ENCODE measurements at regions not wholly inside any gene's neighbourhood (a gene's known extent, or its start where the extent isn't known, plus 50 kb on each side); places are given as distances from the start of the nearest gene placed in this dataset.

DNA sequence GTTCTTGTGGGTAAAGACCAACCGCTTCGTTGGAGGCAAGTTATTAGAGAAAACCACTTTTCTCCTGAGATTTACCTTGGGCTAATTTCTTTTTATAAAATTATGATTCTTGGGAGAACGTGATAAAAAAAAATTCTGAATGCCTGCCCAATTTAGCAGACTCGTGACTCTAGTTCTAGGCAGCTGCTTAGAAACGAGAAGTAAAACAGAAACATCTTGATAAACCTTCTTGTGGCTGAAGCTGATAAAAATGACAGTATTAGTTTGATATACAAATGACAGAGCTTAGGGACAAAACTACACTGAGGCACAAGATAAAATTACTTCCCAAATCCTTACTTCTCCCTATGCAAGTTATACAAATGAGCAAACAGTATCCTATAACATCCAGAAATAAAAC, 458.9 kb upstream of the TEX13C start:
- TF ChIP-seq, protein P1, sequence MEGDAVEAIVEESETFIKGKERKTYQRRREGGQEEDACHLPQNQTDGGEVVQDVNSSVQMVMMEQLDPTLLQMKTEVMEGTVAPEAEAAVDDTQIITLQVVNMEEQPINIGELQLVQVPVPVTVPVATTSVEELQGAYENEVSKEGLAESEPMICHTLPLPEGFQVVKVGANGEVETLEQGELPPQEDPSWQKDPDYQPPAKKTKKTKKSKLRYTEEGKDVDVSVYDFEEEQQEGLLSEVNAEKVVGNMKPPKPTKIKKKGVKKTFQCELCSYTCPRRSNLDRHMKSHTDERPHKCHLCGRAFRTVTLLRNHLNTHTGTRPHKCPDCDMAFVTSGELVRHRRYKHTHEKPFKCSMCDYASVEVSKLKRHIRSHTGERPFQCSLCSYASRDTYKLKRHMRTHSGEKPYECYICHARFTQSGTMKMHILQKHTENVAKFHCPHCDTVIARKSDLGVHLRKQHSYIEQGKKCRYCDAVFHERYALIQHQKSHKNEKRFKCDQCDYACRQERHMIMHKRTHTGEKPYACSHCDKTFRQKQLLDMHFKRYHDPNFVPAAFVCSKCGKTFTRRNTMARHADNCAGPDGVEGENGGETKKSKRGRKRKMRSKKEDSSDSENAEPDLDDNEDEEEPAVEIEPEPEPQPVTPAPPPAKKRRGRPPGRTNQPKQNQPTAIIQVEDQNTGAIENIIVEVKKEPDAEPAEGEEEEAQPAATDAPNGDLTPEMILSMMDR (IDR thresholded peaks at IDR 0.05), result no peak
- TF ChIP-seq POLR2A (IDR thresholded peaks at IDR 0.05) (no peak), EP300 (IDR thresholded peaks at IDR 0.05) (no peak)
